Stomach (tissue), 4 donors: ENCODE measurements at regions not wholly inside any gene's neighbourhood (a gene's known extent, or its start where the extent isn't known, plus 50 kb on each side); places are given as distances from the start of the nearest gene placed in this dataset.

Experiments used
- EP300 ChIP-seq: sonication (generic); formaldehyde crosslinking; IDR thresholded peaks from one replicate; pipeline ENCODE4 v1.6.1; 2017; ENCODE audit warnings: antibody characterized with exemption
- TF ChIP-seq, protein P1 (sequence below), 7 experiments: fragments of 450-650 bp in 4 of 7; fragments of 200-600 bp in 3 of 7; sonication (generic) in 3 of 7; IDR thresholded peaks; one replicate each; pipeline ENCODE4 v1.5.1; 2016 to 2019; ENCODE audit warnings: antibody characterized with exemption in 7 of 7, control low read depth in 2 of 7, mild to moderate bottlenecking in 1 of 7

DNA sequence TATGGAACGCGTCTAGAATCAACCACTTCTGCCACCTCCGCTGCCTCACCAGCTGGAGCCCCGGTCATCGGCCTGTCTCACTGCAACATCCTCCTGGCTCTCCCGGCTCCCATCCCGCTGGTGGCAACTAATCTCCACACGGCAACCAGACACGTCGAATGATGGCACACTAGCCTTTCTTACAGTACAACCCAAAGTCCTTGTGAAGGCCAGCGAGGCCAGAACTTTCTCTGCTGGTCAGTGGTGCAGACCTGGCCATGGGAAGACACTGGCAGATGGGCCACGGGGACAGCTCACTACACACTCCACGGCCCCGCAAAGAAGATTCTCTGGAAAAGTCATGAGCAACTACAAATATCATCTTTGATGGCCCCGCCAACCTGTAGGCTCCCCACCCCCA, 117.6 kb downstream of the RMI2 start:
- no peak for TF ChIP-seq EP300
- TF ChIP-seq, protein P1, sequence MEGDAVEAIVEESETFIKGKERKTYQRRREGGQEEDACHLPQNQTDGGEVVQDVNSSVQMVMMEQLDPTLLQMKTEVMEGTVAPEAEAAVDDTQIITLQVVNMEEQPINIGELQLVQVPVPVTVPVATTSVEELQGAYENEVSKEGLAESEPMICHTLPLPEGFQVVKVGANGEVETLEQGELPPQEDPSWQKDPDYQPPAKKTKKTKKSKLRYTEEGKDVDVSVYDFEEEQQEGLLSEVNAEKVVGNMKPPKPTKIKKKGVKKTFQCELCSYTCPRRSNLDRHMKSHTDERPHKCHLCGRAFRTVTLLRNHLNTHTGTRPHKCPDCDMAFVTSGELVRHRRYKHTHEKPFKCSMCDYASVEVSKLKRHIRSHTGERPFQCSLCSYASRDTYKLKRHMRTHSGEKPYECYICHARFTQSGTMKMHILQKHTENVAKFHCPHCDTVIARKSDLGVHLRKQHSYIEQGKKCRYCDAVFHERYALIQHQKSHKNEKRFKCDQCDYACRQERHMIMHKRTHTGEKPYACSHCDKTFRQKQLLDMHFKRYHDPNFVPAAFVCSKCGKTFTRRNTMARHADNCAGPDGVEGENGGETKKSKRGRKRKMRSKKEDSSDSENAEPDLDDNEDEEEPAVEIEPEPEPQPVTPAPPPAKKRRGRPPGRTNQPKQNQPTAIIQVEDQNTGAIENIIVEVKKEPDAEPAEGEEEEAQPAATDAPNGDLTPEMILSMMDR (IDR thresholded peaks at IDR 0.05): no peak
